Fibroblast of villous mesenchyme (primary cell): ENCODE measurements at regions not wholly inside any gene's neighbourhood (a gene's known extent, or its start where the extent isn't known, plus 50 kb on each side); places are given as distances from the start of the nearest gene placed in this dataset.

ENCODE experiments used
- DNase-seq: peaks from one replicate; pipeline ENCODE4 v3.0.0-alpha.2; 2010; ENCODE audit warnings: low read depth
- H3K4me3 ChIP-seq: 2 replicates; pipeline ENCODE4 v1.5.1; 2011; ENCODE audit warnings: low read depth, mild to moderate bottlenecking, low read length
- TF ChIP-seq, protein P1 (sequence below): IDR thresholded peaks from 2 replicates; pipeline ENCODE4 v1.5.1; 2012; ENCODE audit warnings: low read depth, mild to moderate bottlenecking, low read length; ENCODE audit not compliant: insufficient read depth

GRCh38 chr21:28758042-28758882, 234.4 kb downstream of the LTN1 start:
- TF ChIP-seq, protein P1, sequence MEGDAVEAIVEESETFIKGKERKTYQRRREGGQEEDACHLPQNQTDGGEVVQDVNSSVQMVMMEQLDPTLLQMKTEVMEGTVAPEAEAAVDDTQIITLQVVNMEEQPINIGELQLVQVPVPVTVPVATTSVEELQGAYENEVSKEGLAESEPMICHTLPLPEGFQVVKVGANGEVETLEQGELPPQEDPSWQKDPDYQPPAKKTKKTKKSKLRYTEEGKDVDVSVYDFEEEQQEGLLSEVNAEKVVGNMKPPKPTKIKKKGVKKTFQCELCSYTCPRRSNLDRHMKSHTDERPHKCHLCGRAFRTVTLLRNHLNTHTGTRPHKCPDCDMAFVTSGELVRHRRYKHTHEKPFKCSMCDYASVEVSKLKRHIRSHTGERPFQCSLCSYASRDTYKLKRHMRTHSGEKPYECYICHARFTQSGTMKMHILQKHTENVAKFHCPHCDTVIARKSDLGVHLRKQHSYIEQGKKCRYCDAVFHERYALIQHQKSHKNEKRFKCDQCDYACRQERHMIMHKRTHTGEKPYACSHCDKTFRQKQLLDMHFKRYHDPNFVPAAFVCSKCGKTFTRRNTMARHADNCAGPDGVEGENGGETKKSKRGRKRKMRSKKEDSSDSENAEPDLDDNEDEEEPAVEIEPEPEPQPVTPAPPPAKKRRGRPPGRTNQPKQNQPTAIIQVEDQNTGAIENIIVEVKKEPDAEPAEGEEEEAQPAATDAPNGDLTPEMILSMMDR = no peak

GRCh38 chr21:28754862-28755261, 237.8 kb downstream of the LTN1 start:
- DNase-seq = no peak
- TF ChIP-seq, protein P1 = no peak
- no peak overlapping the region for H3K4me3 ChIP-seq

More at GRCh38 chr21:28758042-28758882, 234.4 kb downstream of the LTN1 start:
- no peak overlapping the region for H3K4me3 ChIP-seq
- DNase-seq = no peak

DNA sequence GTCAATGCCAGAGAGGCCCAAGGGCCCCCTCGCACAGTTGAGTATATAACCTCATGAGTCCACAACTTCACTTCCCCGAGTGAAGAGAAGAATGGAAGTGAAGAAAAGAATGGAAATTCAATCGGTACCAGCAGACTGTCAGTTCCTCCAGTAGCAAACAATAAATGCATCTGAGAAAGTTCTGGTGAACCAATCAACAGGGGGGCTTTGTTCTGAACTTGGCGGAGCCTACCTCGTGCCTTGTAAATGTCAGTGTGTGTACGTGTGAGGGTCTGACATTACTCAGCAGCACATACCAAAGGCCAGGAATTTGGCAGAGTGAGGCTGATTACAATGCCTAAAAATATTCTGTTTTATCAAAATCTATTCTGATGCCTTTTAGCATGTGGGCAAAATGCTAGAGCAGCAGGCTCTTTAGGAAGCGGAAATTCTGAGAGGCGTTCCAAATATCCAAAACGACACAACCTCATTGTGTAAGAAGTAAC, 238.5 kb downstream of the LTN1 start:
- TF ChIP-seq, protein P1 = no peak
- DNase-seq = peak; percentile 94
- no peak overlapping the region for H3K4me3 ChIP-seq

GRCh38 chr21:28752131-28752530, 240.5 kb downstream of the LTN1 start:
- TF ChIP-seq, protein P1 = no peak

DNA sequence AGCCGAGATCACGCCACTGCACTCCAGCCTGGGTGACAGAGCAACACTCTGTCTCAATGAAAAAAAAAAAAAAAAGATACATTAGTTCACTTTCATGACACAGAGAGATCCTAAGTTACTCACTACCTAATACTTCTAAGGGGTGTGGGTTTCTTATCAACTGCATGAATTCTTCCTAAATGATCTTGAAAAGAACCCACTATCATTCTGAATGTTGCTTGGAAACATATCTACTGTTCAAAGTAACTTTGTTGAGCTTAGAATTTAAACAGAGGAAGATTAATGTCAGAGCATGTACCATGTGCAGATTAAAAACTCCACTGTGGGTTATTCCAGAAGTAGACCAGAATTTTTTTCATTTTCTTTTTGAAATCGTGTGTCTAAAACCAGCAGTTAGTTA, 241.5 kb downstream of the LTN1 start:
- DNase-seq = peak; percentile 30
- TF ChIP-seq, protein P1 = no peak
- H3K4me3 ChIP-seq = no peak overlapping the region

More at GRCh38 chr21:28752131-28752530, 240.5 kb downstream of the LTN1 start:
- DNase-seq = no peak
- no peak overlapping the region for H3K4me3 ChIP-seq

- DNase-seq = no peak
- TF ChIP-seq, protein P1 = no peak
- no peak overlapping the region for H3K4me3 ChIP-seq
Measured at GRCh38 chr21:28750565-28750964, 242.1 kb downstream of the LTN1 start.
